ENCODE measurements at regions not wholly inside any gene's neighbourhood (a gene's known extent, or its start where the extent isn't known, plus 50 kb on each side); places are given as distances from the start of the nearest gene placed in this dataset.

DNA sequence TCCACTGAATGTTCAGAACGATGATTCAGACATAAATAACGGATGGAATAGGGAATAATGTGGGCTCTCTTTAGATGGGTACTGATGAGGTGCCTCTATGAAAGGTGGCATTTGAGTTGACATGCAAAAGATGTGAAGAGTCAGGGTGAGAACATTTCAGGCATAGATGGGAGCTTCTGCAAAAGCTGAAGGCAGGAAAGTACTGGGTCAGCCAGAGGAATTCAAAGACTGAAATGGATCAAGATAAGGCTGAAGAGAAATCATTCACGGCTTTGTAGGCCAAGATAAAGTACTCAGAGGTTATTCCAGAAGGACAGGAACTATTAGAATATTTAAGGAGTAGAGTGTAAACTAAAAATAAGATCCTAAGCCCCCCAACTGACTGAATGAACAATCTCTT, 189.6 kb upstream of the MCTP2 start:
- Histone ChIP-seq H3K4me3 (no peak overlapping the region), H3K79me2 (ENCODE audit: control insufficient read depth, insufficient read depth, low read length) (no peaks in the 10 kb centered on the region), H3K4me2 (ENCODE audit: control insufficient read depth, insufficient read depth) (no peak overlapping the region), H3K9me3 (replicated peaks; ENCODE audit: control insufficient read depth, insufficient read depth, low read length) (no peaks in the 10 kb centered on the region), H3K27ac (ENCODE audit: control insufficient read depth, insufficient read depth) (no peak overlapping the region), H3K4me1 (ENCODE audit: control insufficient read depth, insufficient read depth, low read length) (no peaks in the 10 kb centered on the region), H3K27me3 (replicated peaks in 1 of 2; ENCODE audit: control insufficient read depth in 2 of 2, insufficient read depth in 2 of 2, low read length in 1 of 2) (no peaks in the 10 kb centered on the region), H2AFZ (ENCODE audit: control insufficient read depth, low read depth, low read length) (no peak overlapping the region), H3K9ac (ENCODE audit: control insufficient read depth, insufficient read depth, low read length) (no peak overlapping the region), H3K36me3 (ENCODE audit: control insufficient read depth in 2 of 2, insufficient read depth in 2 of 2, low read length in 1 of 2) (no peaks in the 10 kb centered on the region), H4K20me1 (ENCODE audit: control insufficient read depth, insufficient read depth) (no peaks in the 10 kb centered on the region)
- SMC1A ChIA-PET (ENCODE audit: uncharacterized antibody, unreplicated experiment) = no interaction called here
- POLR2A ChIA-PET = no interaction called here
- in situ Hi-C loops (cut with MboI) (no loop called here), intact Hi-C loops (cut with micrococcal nuclease; ENCODE audit: unreplicated experiment) (no loop called here)
- BruUV-seq (replicated peaks) = no TSS peak
- FAIRE-seq (no peak), DNase-seq (ENCODE audit: low read depth, low spot score) (no peak), ATAC-seq (no peak)
- RAD21 ChIA-PET (ENCODE audit: unreplicated experiment) = no interaction called here
- WGBS (ENCODE audit: insufficient coverage, insufficient replicate concordance, low lambda C conversion rate, missing lambda C conversion rate) = 2% methylated on average over 3 of the region's 3 CpGs
- CTCF ChIA-PET = no interaction called here
- no peak for TF ChIP-seq NFYA (IDR thresholded peaks at IDR 0.05; ENCODE audit: borderline replicate concordance, low read depth, low read length)
- no peak for TF ChIP-seq HDAC6 (IDR thresholded peaks at IDR 0.05; ENCODE audit: unreplicated experiment)
- TF ChIP-seq, protein P1, sequence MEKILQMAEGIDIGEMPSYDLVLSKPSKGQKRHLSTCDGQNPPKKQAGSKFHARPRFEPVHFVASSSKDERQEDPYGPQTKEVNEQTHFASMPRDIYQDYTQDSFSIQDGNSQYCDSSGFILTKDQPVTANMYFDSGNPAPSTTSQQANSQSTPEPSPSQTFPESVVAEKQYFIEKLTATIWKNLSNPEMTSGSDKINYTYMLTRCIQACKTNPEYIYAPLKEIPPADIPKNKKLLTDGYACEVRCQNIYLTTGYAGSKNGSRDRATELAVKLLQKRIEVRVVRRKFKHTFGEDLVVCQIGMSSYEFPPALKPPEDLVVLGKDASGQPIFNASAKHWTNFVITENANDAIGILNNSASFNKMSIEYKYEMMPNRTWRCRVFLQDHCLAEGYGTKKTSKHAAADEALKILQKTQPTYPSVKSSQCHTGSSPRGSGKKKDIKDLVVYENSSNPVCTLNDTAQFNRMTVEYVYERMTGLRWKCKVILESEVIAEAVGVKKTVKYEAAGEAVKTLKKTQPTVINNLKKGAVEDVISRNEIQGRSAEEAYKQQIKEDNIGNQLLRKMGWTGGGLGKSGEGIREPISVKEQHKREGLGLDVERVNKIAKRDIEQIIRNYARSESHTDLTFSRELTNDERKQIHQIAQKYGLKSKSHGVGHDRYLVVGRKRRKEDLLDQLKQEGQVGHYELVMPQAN (conservative IDR thresholded peaks at IDR 0.05) = no peak
- no peak for TF ChIP-seq NFYB (IDR thresholded peaks at IDR 0.05; ENCODE audit: insufficient read depth, low read depth, low read length)
- TF ChIP-seq RCOR1 (conservative IDR thresholded peaks at IDR 0.05; ENCODE audit: low read depth, low read length) = no peak
- no peak for TF ChIP-seq POU2F2 (IDR thresholded peaks at IDR 0.05; ENCODE audit: borderline replicate concordance, low read depth, low read length)
- no peak for TF ChIP-seq GABPA (IDR thresholded peaks at IDR 0.05; ENCODE audit: low read depth)
- no peak for TF ChIP-seq SREBF1 (IDR thresholded peaks at IDR 0.05; ENCODE audit: low read length)
- TF ChIP-seq, protein P2, sequence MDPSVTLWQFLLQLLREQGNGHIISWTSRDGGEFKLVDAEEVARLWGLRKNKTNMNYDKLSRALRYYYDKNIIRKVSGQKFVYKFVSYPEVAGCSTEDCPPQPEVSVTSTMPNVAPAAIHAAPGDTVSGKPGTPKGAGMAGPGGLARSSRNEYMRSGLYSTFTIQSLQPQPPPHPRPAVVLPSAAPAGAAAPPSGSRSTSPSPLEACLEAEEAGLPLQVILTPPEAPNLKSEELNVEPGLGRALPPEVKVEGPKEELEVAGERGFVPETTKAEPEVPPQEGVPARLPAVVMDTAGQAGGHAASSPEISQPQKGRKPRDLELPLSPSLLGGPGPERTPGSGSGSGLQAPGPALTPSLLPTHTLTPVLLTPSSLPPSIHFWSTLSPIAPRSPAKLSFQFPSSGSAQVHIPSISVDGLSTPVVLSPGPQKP (IDR thresholded peaks at IDR 0.05; ENCODE audit: low read depth, low read length) = no peak
- TF ChIP-seq, protein P3, sequence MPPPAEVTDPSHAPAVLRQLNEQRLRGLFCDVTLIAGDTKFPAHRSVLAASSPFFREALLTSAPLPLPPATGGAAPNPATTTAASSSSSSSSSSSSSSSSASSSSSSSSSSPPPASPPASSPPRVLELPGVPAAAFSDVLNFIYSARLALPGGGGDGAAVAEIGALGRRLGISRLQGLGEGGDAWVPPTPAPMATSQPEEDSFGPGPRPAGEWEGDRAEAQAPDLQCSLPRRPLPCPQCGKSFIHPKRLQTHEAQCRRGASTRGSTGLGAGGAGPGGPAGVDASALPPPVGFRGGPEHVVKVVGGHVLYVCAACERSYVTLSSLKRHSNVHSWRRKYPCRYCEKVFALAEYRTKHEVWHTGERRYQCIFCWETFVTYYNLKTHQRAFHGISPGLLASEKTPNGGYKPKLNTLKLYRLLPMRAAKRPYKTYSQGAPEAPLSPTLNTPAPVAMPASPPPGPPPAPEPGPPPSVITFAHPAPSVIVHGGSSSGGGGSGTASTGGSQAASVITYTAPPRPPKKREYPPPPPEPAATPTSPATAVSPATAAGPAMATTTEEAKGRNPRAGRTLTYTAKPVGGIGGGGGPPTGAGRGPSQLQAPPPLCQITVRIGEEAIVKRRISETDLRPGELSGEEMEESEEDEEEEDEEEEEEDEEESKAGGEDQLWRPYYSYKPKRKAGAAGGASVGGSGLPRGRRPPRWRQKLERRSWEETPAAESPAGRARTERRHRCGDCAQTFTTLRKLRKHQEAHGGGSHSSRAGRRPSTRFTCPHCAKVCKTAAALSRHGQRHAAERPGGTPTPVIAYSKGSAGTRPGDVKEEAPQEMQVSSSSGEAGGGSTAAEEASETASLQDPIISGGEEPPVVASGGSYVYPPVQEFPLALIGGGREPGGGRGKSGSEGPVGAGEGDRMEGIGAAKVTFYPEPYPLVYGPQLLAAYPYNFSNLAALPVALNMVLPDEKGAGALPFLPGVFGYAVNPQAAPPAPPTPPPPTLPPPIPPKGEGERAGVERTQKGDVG (CRISPR knock-in tag; IDR thresholded peaks at IDR 0.05) = no peak
- TF ChIP-seq, protein P4, sequence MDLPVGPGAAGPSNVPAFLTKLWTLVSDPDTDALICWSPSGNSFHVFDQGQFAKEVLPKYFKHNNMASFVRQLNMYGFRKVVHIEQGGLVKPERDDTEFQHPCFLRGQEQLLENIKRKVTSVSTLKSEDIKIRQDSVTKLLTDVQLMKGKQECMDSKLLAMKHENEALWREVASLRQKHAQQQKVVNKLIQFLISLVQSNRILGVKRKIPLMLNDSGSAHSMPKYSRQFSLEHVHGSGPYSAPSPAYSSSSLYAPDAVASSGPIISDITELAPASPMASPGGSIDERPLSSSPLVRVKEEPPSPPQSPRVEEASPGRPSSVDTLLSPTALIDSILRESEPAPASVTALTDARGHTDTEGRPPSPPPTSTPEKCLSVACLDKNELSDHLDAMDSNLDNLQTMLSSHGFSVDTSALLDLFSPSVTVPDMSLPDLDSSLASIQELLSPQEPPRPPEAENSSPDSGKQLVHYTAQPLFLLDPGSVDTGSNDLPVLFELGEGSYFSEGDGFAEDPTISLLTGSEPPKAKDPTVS (IDR thresholded peaks at IDR 0.05; ENCODE audit: low read depth, low read length) = no peak
- no peak for TF ChIP-seq ZNF384 (IDR thresholded peaks at IDR 0.05; ENCODE audit: borderline replicate concordance, low read depth, low read length)
- TF ChIP-seq NR2C1 (IDR thresholded peaks at IDR 0.05) = no peak
- TF ChIP-seq RELA (IDR thresholded peaks at IDR 0.05; ENCODE audit: borderline replicate concordance, partially characterized antibody) = no peak
- TF ChIP-seq STAT1 (conservative IDR thresholded peaks at IDR 0.05) = no peak
- TF ChIP-seq SREBF2 (IDR thresholded peaks at IDR 0.05; ENCODE audit: low read length) = no peak

Data from GM12878 (cell line).